K562 (cell line): ENCODE measurements at regions not wholly inside any gene's neighbourhood (a gene's known extent, or its start where the extent isn't known, plus 50 kb on each side); places are given as distances from the start of the nearest gene placed in this dataset.

Source experiments
- ATAC-seq: fragments of 200-7000 bp; cut with Tn5 transposase; 3 replicates; pipeline ENCODE4 v1.9.1; 2020; ENCODE audit warnings: moderate library complexity
- BruUV-seq: library from RNA; stranded (reverse); fragments of 400-500 nt; replicated peaks from 2 replicates; lab custom pipeline; 2021; lab: Mats Ljungman, UMichigan
- CTCF ChIA-PET: fragments of 300-600 bp; formaldehyde crosslinking; extraction: SDS; loops from one replicate; lab custom pipeline; 2021; ENCODE audit warnings: low intra/inter-chr PET ratio; lab: Yijun Ruan, JAX
- POLR2A ChIA-PET: fragments of 300-600, 350-650 bp; sonication (Branson Sonifier 250); formaldehyde crosslinking; extraction: SDS; loops from one replicate; lab custom pipeline; 2021; ENCODE audit warnings: antibody characterized with exemption, inconsistent platforms; lab: Yijun Ruan, JAX
- DNase-seq, 4 experiments: peaks; one replicate each; pipeline versions ENCODE4 v3.0.0 to v3.0.0-alpha.2; 2011 to 2018; ENCODE audit warnings: low spot score in 3 of 4, mixed read lengths in 3 of 4; ENCODE audit errors: extremely low read depth in 1 of 4
- FAIRE-seq: peaks from 2 replicates; lab custom pipeline; 2011; peaks lifted over from hg19 to GRCh38; lab: Jason Lieb, UNC
- H2AFZ ChIP-seq: 2 replicates; pipeline ENCODE4 v1.6.0; 2011; ENCODE audit warnings: low read depth, low read length, control low read depth, inconsistent platforms
- H3K27ac ChIP-seq: fragments of 200-600 bp; 3 replicates; pipeline ENCODE4 v1.8.0; 2011; ENCODE audit warnings: low read depth, mild to moderate bottlenecking, control low read depth, inconsistent platforms, low read length, moderate library complexity, mixed read lengths; ENCODE audit errors: extremely low read depth
- H3K27me3 ChIP-seq, 2 experiments: fragments of 300-600 bp in 1 of 2; 2 replicates in 1 of 2; 3 replicates in 1 of 2; pipeline versions ENCODE4 v1.6.0 to v1.8.0; 2011; ENCODE audit warnings: inconsistent platforms in 2 of 2, low read length in 2 of 2, mild to moderate bottlenecking in 1 of 2, mixed read lengths in 1 of 2, moderate library complexity in 1 of 2; ENCODE audit not compliant: control insufficient read depth in 2 of 2, insufficient read depth in 2 of 2
- H3K36me3 ChIP-seq: fragments of 300-600 bp; 3 replicates; pipeline ENCODE4 v1.8.0; 2011; ENCODE audit warnings: mild to moderate bottlenecking, low read length, inconsistent platforms; ENCODE audit not compliant: control insufficient read depth, insufficient read depth
- H3K4me1 ChIP-seq, 2 experiments: fragments of 200-600 bp in 1 of 2; replicated peaks in 1 of 2; 2 replicates in 1 of 2; 3 replicates in 1 of 2; pipeline versions ENCODE4 v1.5.1 to v1.8.0; 2011; ENCODE audit warnings: inconsistent platforms in 2 of 2, low read length in 2 of 2, mild to moderate bottlenecking in 1 of 2, mixed read lengths in 1 of 2, moderate library complexity in 1 of 2; ENCODE audit not compliant: control insufficient read depth in 2 of 2, insufficient read depth in 2 of 2
- H3K4me2 ChIP-seq: 2 replicates; pipeline ENCODE4 v1.6.1; 2011; ENCODE audit warnings: low read length, control low read depth, inconsistent platforms, mixed read lengths; ENCODE audit not compliant: insufficient read depth
- H3K4me3 ChIP-seq: fragments of 200-600 bp; sonication (generic), shearing (Covaris generic); 2 replicates; pipeline ENCODE4 v1.5.1; 2016; ENCODE audit warnings: control low read depth, inconsistent platforms
- H3K79me2 ChIP-seq: fragments of 200-600 bp; 3 replicates; pipeline ENCODE4 v1.8.0; 2011; ENCODE audit warnings: low read length, inconsistent platforms; ENCODE audit not compliant: control insufficient read depth, insufficient read depth
- H3K9ac ChIP-seq, 2 experiments: 2 replicates each; pipeline versions ENCODE4 v1.6.0 to v1.6.1; 2011; ENCODE audit warnings: low read depth in 2 of 2, low read length in 2 of 2, control low read depth in 1 of 2, inconsistent platforms in 1 of 2, mild to moderate bottlenecking in 1 of 2, mixed read lengths in 1 of 2; ENCODE audit not compliant: insufficient read depth in 1 of 2
- H3K9me1 ChIP-seq: one replicate; pipeline ENCODE4 v1.6.0; 2011; ENCODE audit warnings: inconsistent platforms, mild to moderate bottlenecking, low read length, moderate library complexity; ENCODE audit not compliant: control insufficient read depth, insufficient read depth
- H3K9me3 ChIP-seq: replicated peaks from 2 replicates; pipeline ENCODE4 v1.5.1; 2011; ENCODE audit warnings: low read depth, low read length, inconsistent platforms; ENCODE audit not compliant: control insufficient read depth, insufficient read depth
- H4K20me1 ChIP-seq: replicated peaks from 2 replicates; pipeline ENCODE4 v1.6.1; 2011; ENCODE audit warnings: low read length, inconsistent platforms, mixed read lengths; ENCODE audit not compliant: control insufficient read depth, insufficient read depth
- CCNT2 ChIP-seq: IDR thresholded peaks from 2 replicates; pipeline ENCODE4 v1.6.1; 2011; ENCODE audit warnings: borderline replicate concordance, low read depth, mild to moderate bottlenecking, moderate library complexity, mixed read lengths, low read length; ENCODE audit not compliant: insufficient read length; ENCODE audit errors: extremely low read depth
- MITF ChIP-seq: IDR thresholded peaks from 2 replicates; pipeline ENCODE4 v1.6.1; 2014; ENCODE audit warnings: antibody characterized with exemption
- NELFE ChIP-seq: IDR thresholded peaks from 2 replicates; pipeline ENCODE4 v1.6.1; 2011; ENCODE audit warnings: mild to moderate bottlenecking; ENCODE audit not compliant: insufficient read depth, insufficient read length
- POLR2G ChIP-seq: fragments of 200-400 bp; formaldehyde crosslinking; IDR thresholded peaks from 2 replicates; pipeline ENCODE4 v1.6.1; 2017; ENCODE audit warnings: low read depth, mild to moderate bottlenecking, antibody characterized with exemption, low read length, moderate library complexity
- PRMT5 ChIP-seq: sonication (generic); formaldehyde crosslinking; IDR thresholded peaks from 2 replicates; pipeline ENCODE4 v1.5.0; 2020; ENCODE audit warnings: missing genetic modification reagents
- RHOXF2B ChIP-seq: fragments of 250-450 bp; sonication (Bioruptor Pico); conservative IDR thresholded peaks from 2 replicates; pipeline ENCODE4 v1.5.1; 2021
- SRSF1 ChIP-seq: fragments of 200-400 bp; formaldehyde crosslinking; IDR thresholded peaks from 2 replicates; pipeline ENCODE4 v1.6.1; 2017; ENCODE audit warnings: mild to moderate bottlenecking, low read depth, low read length, moderate library complexity
- TGIF2 ChIP-seq: sonication (generic); formaldehyde crosslinking; IDR thresholded peaks from 2 replicates; pipeline ENCODE4 v1.8.1; 2022; ENCODE audit warnings: mild to moderate bottlenecking, missing genetic modification reagents, moderate library complexity
- TRIM25 ChIP-seq: fragments of 450-650 bp; IDR thresholded peaks from 2 replicates; pipeline ENCODE4 v1.7.0; 2016; ENCODE audit warnings: borderline replicate concordance
- TSC22D4 ChIP-seq: fragments of 450-650 bp; IDR thresholded peaks from 2 replicates; pipeline ENCODE4 v1.6.1; 2016; ENCODE audit warnings: missing genetic modification characterization, missing biosample characterization, control low read depth
- USF2 ChIP-seq: sonication (generic); formaldehyde crosslinking; IDR thresholded peaks from 2 replicates; pipeline ENCODE4 v1.5.0; 2020; ENCODE audit warnings: missing genetic modification reagents
- ZNF174 ChIP-seq: fragments of 250-450 bp; sonication (Bioruptor Pico); IDR thresholded peaks from 2 replicates; pipeline ENCODE4 v1.4.0; 2020; ENCODE audit warnings: mild to moderate bottlenecking
- WGBS: fragments of 100-300 bp; shearing (Covaris generic); methylation state at CpG from one replicate; pipeline ENCODE4 v1.1.6; 2016; ENCODE audit warnings: low coverage, mixed read lengths; ENCODE audit not compliant: insufficient coverage; ENCODE audit errors: missing lambda C conversion rate; 5-methylcytosine and 5-hydroxymethylcytosine counted together
- in situ Hi-C: fragments of 300-500 bp; cut with MboI; formaldehyde crosslinking; loops from 4 replicates; pipeline ENCODE4 v1.15.0; 2018; ENCODE audit warnings: inconsistent platforms, mixed read lengths
- intact Hi-C: fragments of 100-400 bp; cut with micrococcal nuclease; formaldehyde crosslinking; loops from 2 replicates; pipeline ENCODE4 v1.14.2; 2022
- TF ChIP-seq, protein P1 (sequence below): fragments of 200-800 bp; sonication (Bioruptor generic); IDR thresholded peaks from 2 replicates; pipeline ENCODE4 v1.6.1; 2017; ENCODE audit warnings: missing genetic modification characterization, missing compliant biosample characterization
- TF ChIP-seq, protein P2 (sequence below): fragments of 450-650 bp; formaldehyde crosslinking; IDR thresholded peaks from 2 replicates; pipeline ENCODE4 v1.4.0; 2022; ENCODE audit warnings: missing genetic modification characterization

DNA sequence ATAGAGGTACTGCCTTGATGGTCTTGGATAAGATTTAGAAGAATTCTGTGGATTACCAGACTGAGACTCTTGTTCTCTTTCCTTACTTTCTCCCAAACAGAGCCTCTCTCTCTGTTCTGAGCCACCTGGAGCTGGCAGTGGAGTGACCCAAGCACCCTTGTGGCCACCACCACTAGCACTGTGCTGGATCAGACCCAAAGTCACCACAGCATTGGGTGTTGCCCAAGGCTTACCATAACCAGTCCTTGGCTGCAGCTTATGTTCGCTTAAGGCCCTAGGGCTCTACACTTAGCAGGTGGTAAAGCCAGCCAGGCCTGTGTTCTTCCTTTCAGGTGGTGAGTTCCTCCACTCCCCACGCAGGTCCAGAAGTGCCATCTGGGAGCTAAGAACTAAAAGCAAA is 79.8 kb downstream of the SEM1 start:
- ATAC-seq: no peak
- Histone ChIP-seq H3K4me1 (no peaks in the 10 kb centered on the region), H3K27me3 (no peaks in the 10 kb centered on the region), H3K4me2 (no peak overlapping the region), H3K27ac (no peak overlapping the region), H3K4me3 (no peak overlapping the region), H2AFZ (no peak overlapping the region), H3K79me2 (no peaks in the 10 kb centered on the region), H3K9me1 (no peaks in the 10 kb centered on the region), H4K20me1 (no peaks in the 10 kb centered on the region), H3K9ac (no peak overlapping the region), H3K9me3 (no peaks in the 10 kb centered on the region), H3K36me3 (no peaks in the 10 kb centered on the region)
- in situ Hi-C loops (no loop called here), intact Hi-C loops (no loop called here)
- WGBS: 0% methylated on average over 2 of the region's 2 CpGs
- FAIRE-seq: no peak
- ChIA-PET POLR2A (interaction anchor here (1.6 kb wide), 1 partner anchor 11 kb away, joined by 6 read pairs; no protein-coding TSS in a partner anchor), CTCF (no interaction called here)
- DNase-seq: no peak
- no TSS peak for BruUV-seq
- TF ChIP-seq POLR2G (no peak), TSC22D4 (no peak), USF2 (CRISPR knock-in tag) (no peak), CCNT2 (no peak), NELFE (no peak), PRMT5 (CRISPR knock-in tag) (no peak), TGIF2 (CRISPR knock-in tag) (no peak), TRIM25 (no peak), RHOXF2B (CRISPR knock-in tag) (no peak), MITF (no peak), SRSF1 (no peak), ZNF174 (CRISPR knock-in tag) (no peak)
- TF ChIP-seq, protein P1, sequence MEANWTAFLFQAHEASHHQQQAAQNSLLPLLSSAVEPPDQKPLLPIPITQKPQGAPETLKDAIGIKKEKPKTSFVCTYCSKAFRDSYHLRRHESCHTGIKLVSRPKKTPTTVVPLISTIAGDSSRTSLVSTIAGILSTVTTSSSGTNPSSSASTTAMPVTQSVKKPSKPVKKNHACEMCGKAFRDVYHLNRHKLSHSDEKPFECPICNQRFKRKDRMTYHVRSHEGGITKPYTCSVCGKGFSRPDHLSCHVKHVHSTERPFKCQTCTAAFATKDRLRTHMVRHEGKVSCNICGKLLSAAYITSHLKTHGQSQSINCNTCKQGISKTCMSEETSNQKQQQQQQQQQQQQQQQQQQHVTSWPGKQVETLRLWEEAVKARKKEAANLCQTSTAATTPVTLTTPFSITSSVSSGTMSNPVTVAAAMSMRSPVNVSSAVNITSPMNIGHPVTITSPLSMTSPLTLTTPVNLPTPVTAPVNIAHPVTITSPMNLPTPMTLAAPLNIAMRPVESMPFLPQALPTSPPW: no peak
- TF ChIP-seq, protein P2, sequence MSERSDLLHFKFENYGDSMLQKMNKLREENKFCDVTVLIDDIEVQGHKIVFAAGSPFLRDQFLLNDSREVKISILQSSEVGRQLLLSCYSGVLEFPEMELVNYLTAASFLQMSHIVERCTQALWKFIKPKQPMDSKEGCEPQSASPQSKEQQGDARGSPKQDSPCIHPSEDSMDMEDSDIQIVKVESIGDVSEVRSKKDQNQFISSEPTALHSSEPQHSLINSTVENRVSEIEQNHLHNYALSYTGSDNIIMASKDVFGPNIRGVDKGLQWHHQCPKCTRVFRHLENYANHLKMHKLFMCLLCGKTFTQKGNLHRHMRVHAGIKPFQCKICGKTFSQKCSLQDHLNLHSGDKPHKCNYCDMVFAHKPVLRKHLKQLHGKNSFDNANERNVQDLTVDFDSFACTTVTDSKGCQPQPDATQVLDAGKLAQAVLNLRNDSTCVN (CRISPR knock-in tag): no peak
